ENCODE measurements at regions not wholly inside any gene's neighbourhood (a gene's known extent, or its start where the extent isn't known, plus 50 kb on each side); places are given as distances from the start of the nearest gene placed in this dataset.

GRCh38 chr6:23268348-23268747 lies 699.0 kb downstream of the HDGFL1 start:
- TF ChIP-seq CTCF (IDR thresholded peaks at IDR 0.05), result no peak
- no peak for TF ChIP-seq POLR2A (IDR thresholded peaks at IDR 0.05)
